Stomach (tissue), 4 donors: ENCODE measurements at regions not wholly inside any gene's neighbourhood (a gene's known extent, or its start where the extent isn't known, plus 50 kb on each side); places are given as distances from the start of the nearest gene placed in this dataset.

Source experiments
- EP300 ChIP-seq: sonication (generic); formaldehyde crosslinking; IDR thresholded peaks from one replicate; pipeline ENCODE4 v1.6.1; 2017; ENCODE audit warnings: antibody characterized with exemption
- POLR2A ChIP-seq, 4 donors: fragments of 450-650 bp; IDR thresholded peaks; one replicate each; pipeline ENCODE4 v1.6.1; 2016; ENCODE audit warnings: antibody characterized with exemption in 4 of 4, control low read depth in 2 of 4, mild to moderate bottlenecking in 1 of 4, moderate library complexity in 1 of 4
- POLR2AphosphoS5 ChIP-seq, 3 donors: sonication (generic); formaldehyde crosslinking; IDR thresholded peaks; one replicate each; pipeline ENCODE4 v1.6.1; 2016; ENCODE audit warnings: antibody characterized with exemption in 3 of 3
- TF ChIP-seq, protein P1 (sequence below), 7 experiments: fragments of 450-650 bp in 4 of 7; fragments of 200-600 bp in 3 of 7; sonication (generic) in 3 of 7; IDR thresholded peaks; one replicate each; pipeline ENCODE4 v1.5.1; 2016 to 2019; ENCODE audit warnings: antibody characterized with exemption in 7 of 7, control low read depth in 2 of 7, mild to moderate bottlenecking in 1 of 7

DNA sequence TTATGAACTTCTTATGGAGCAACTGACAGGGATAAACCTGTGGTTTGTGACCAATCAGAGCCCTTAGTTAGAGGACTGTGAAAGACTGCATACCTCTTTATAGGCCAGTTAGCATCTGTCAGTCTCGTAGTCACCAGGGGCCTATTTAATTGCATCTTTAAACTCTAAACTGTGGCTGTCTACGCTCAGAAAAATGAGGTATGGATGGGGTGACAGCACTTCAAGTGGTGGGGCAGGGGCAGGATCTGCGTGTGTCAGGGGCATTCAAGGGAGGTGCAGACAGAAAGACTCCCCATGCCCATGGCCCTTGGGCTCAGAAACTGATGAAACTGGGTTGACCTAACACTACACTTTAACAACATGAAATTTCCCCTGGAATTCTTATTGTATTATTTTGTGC lies 132.6 kb upstream of the TBCA start:
- TF ChIP-seq POLR2A (IDR thresholded peaks at IDR 0.05): no peak
- TF ChIP-seq, protein P1, sequence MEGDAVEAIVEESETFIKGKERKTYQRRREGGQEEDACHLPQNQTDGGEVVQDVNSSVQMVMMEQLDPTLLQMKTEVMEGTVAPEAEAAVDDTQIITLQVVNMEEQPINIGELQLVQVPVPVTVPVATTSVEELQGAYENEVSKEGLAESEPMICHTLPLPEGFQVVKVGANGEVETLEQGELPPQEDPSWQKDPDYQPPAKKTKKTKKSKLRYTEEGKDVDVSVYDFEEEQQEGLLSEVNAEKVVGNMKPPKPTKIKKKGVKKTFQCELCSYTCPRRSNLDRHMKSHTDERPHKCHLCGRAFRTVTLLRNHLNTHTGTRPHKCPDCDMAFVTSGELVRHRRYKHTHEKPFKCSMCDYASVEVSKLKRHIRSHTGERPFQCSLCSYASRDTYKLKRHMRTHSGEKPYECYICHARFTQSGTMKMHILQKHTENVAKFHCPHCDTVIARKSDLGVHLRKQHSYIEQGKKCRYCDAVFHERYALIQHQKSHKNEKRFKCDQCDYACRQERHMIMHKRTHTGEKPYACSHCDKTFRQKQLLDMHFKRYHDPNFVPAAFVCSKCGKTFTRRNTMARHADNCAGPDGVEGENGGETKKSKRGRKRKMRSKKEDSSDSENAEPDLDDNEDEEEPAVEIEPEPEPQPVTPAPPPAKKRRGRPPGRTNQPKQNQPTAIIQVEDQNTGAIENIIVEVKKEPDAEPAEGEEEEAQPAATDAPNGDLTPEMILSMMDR (IDR thresholded peaks at IDR 0.05): no peak
- TF ChIP-seq POLR2AphosphoS5 (IDR thresholded peaks at IDR 0.05): no peak
- TF ChIP-seq EP300: no peak
